ENCODE measurements at regions not wholly inside any gene's neighbourhood (a gene's known extent, or its start where the extent isn't known, plus 50 kb on each side); places are given as distances from the start of the nearest gene placed in this dataset.
"Not testable (repeated sequence)": the region's sequence is repeated elsewhere in the genome, so short reads cannot be mapped to it uniquely, and the experiment has no call there.

DNA sequence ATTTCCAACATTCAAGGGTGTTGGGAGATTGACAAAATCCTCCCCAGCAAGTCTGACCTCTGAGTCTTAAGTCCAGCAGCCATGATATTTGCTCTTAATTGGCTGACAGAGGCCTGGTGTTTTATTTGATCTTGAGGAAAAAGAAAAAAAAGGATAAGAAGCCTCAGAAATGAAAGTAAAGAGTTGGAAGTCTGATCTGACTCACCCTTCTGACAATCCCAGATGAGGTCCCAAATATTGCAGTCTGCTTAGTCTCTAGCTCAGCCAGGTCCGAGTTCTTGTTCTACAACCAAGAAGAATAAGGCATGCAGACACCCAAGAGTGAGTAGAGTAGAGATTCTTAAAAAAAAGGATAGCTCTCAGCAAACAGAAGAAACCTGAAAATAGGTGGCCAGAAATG is 632.5 kb upstream of the ST8SIA4 start:
- H3K27ac Mint-ChIP-seq = no peak overlapping the region
- no peaks in the 10 kb centered on the region for H3K9me3 Mint-ChIP-seq
- no peaks in the 10 kb centered on the region for H3K36me3 Mint-ChIP-seq (ENCODE audit: low read depth)
- DNase-seq (ENCODE audit: low spot score) = no peak
- no peaks in the 10 kb centered on the region for H3K27me3 Mint-ChIP-seq (ENCODE audit: insufficient read depth)
- H3K4me3 Mint-ChIP-seq = no peak overlapping the region
- intact Hi-C loops (cut with micrococcal nuclease) = no loop called here
- H3K4me1 Mint-ChIP-seq (ENCODE audit: low read depth) = no peaks in the 10 kb centered on the region

DNA sequence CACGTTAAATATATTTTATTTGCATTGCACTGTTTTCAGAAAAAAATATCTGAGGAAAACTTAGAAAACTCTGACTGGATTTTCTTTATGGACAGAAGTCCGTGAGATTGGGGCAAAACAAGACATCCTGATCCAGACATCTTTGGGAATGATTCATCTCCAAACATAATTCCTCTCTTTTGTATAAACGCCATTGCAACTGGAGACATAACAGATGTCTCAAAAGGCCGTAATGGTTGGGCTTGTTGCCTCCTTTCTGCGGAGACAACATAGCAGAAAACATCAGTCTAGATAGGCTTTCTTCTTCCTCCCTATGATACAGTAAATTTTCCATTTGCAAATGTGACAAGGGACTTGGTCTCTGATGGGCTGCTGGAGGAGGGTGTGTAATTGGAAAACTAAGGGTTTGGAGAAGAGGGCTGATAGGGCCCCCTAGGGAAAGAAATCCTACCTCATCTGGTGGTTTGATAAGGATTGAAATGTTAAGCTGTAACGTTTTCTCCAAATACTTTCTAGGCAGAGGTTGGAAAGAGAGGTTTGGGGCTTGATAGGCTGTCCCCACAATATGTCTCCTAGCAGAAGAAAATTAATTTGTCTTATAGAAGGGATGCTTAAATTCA is 631.5 kb upstream of the ST8SIA4 start:
- no peak overlapping the region for H3K27ac Mint-ChIP-seq
- no peaks in the 10 kb centered on the region for H3K4me1 Mint-ChIP-seq (ENCODE audit: low read depth)
- H3K36me3 Mint-ChIP-seq (ENCODE audit: low read depth) = no peaks in the 10 kb centered on the region
- H3K27me3 Mint-ChIP-seq (ENCODE audit: insufficient read depth) = no peaks in the 10 kb centered on the region
- DNase-seq (ENCODE audit: low spot score) = no peak
- intact Hi-C loops (cut with micrococcal nuclease) = no loop called here
- H3K4me3 Mint-ChIP-seq = no peak overlapping the region
- no peaks in the 10 kb centered on the region for H3K9me3 Mint-ChIP-seq

DNA sequence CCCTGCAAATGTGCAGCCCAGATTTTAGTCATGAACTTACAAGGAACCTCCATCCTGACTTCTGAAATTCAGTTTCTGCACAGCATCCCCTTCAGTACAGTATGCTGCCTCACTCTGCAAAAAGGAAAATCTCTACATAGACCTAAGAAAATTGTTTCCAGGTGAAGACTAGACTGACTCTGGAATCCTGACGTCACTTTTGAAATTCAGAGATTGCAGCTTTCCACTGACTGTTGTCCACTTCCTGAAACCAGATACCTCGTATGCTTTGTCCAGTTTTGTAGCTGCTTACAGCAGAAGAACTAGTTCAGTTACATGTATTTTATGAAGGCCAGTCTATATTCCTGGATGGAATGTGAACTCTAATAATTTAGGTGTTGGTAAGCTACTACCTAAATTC is 629.3 kb upstream of the ST8SIA4 start:
- H3K27ac Mint-ChIP-seq = no peak overlapping the region
- no peaks in the 10 kb centered on the region for H3K27me3 Mint-ChIP-seq (ENCODE audit: insufficient read depth)
- intact Hi-C loops (cut with micrococcal nuclease) = no loop called here
- DNase-seq (ENCODE audit: low spot score) = no peak
- H3K9me3 Mint-ChIP-seq = no peaks in the 10 kb centered on the region
- no peak overlapping the region for H3K4me3 Mint-ChIP-seq
- H3K4me1 Mint-ChIP-seq (ENCODE audit: low read depth) = no peaks in the 10 kb centered on the region
- no peaks in the 10 kb centered on the region for H3K36me3 Mint-ChIP-seq (ENCODE audit: low read depth)

DNA sequence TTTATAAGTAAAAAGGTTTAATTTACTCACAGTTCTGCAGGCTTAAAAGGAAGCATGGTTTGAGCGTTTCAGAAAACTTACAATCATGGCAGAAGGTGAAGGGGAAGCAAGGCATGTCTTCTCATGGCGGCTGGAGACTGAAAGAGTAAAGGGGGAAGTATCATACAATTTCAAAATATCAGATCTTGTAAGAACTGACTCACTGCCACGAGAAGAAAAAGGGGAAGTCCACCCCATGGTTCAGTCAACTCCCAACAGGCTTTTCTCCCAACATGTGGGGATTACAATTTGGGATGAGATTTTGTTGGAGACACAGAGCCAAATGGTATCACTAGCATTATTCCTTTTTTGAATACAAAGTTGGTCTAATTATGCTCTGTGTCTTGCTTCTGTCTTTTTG is 627.9 kb upstream of the ST8SIA4 start:
- H3K27me3 Mint-ChIP-seq (ENCODE audit: insufficient read depth) = no peaks in the 10 kb centered on the region
- H3K4me1 Mint-ChIP-seq (ENCODE audit: low read depth) = no peaks in the 10 kb centered on the region
- H3K27ac Mint-ChIP-seq = no peak overlapping the region
- no peak for DNase-seq (ENCODE audit: low spot score)
- H3K9me3 Mint-ChIP-seq = peaks cover 3% of the 10 kb centered on the region
- no peak overlapping the region for H3K4me3 Mint-ChIP-seq
- H3K36me3 Mint-ChIP-seq (ENCODE audit: low read depth) = no peaks in the 10 kb centered on the region
- intact Hi-C loops (cut with micrococcal nuclease) = no loop called here

DNA sequence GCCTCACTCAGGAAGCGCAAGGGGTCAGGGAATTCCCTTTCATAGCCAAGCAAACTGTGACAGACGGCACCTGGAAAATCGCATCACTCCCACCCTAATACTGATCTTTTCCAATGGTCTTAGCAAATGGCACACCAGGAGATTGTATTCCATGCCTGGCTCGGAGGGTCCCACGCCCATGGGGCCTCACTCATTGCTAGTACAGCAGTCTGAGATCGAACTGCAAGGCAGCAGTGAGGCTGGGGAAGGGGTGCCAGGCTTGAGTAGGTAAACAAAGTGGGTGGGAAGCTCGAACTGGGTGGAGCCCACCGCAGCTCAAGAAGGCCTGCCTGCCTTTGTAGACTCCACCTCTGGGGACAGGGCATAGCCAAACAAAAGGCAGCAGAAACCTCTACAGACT is 626.0 kb upstream of the ST8SIA4 start:
- H3K9me3 Mint-ChIP-seq; H3K4me3 Mint-ChIP-seq; intact Hi-C loops (cut with micrococcal nuclease); H3K4me1 Mint-ChIP-seq (ENCODE audit: low read depth); DNase-seq (ENCODE audit: low spot score); H3K36me3 Mint-ChIP-seq (ENCODE audit: low read depth); H3K27me3 Mint-ChIP-seq (ENCODE audit: insufficient read depth); H3K27ac Mint-ChIP-seq: not testable (repeated sequence)

DNA sequence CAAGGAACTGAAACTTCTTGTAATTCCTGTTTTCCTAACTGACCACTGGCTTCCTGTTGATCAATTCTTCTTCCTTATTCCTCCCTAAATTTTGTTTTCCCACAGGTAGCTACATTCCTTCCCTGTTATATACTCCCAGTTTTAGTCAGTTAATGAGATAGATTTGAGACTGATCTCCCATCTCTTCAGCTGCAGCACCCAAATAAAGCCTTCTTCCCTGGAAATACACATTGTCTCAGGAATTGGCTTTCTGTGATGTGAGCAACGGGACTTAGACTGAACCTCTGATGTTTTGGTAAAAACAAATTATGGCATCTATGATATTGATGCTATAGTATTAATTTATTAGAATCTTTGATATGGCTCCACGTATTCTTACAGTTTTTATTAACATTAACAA is 617.3 kb upstream of the ST8SIA4 start:
- no peaks in the 10 kb centered on the region for H3K4me1 Mint-ChIP-seq (ENCODE audit: low read depth)
- no peaks in the 10 kb centered on the region for H3K36me3 Mint-ChIP-seq (ENCODE audit: low read depth)
- peaks cover 4% of the 10 kb centered on the region for H3K9me3 Mint-ChIP-seq
- H3K27me3 Mint-ChIP-seq (ENCODE audit: insufficient read depth) = no peaks in the 10 kb centered on the region
- no peak for DNase-seq (ENCODE audit: low spot score)
- no peak overlapping the region for H3K4me3 Mint-ChIP-seq
- intact Hi-C loops (cut with micrococcal nuclease) = no loop called here
- H3K27ac Mint-ChIP-seq = no peak overlapping the region

DNA sequence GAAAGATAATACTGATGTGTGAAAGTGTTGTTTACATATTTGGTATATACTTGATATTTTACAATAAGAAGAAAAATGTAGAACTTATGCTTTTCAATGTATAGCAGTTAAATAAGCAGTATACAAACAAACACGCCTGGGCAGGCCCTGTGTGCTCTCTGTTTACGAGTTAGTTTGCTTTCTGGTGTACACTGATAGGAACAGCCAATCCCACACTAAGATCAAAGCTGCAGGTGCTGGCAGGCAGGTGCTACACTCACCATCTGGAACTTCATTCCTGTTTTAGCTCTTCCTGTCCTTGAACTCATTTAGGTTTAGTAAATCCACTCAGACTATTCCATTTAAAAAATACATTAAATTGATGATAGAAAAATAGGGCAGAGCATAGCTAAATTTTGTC is 614.7 kb upstream of the ST8SIA4 start:
- Mint-ChIP-seq H3K4me1 (ENCODE audit: low read depth) (no peaks in the 10 kb centered on the region), H3K4me3 (no peak overlapping the region), H3K27ac (no peak overlapping the region), H3K9me3 (peaks cover 4% of the 10 kb centered on the region), H3K27me3 (ENCODE audit: insufficient read depth) (no peaks in the 10 kb centered on the region), H3K36me3 (ENCODE audit: low read depth) (no peaks in the 10 kb centered on the region)
- intact Hi-C loops (cut with micrococcal nuclease) = no loop called here
- no peak for DNase-seq (ENCODE audit: low spot score)

DNA sequence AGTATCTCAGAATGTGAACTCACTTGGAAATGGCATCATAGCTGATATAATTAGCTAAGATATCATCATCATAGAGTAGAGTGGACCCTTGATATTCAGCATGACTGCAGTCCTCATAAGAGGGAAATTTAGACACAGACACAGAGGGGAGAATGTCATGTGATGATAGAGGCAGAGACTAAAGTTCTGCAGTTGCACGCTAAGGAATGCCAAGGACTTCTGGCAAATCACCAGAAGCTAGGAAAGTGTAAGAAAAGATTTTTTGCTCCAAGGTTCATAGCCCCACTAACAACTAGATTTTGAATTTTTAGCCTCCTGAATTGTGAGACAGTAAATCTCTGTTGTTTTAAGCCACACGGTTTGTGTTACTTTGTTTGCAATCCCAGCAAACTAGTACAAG is 612.6 kb upstream of the ST8SIA4 start:
- Mint-ChIP-seq H3K4me3 (no peak overlapping the region), H3K27ac (no peak overlapping the region), H3K27me3 (ENCODE audit: insufficient read depth) (no peaks in the 10 kb centered on the region), H3K4me1 (ENCODE audit: low read depth) (no peaks in the 10 kb centered on the region), H3K36me3 (ENCODE audit: low read depth) (no peaks in the 10 kb centered on the region), H3K9me3 (peaks cover 4% of the 10 kb centered on the region)
- DNase-seq (ENCODE audit: low spot score) = no peak
- intact Hi-C loops (cut with micrococcal nuclease) = no loop called here

DNA sequence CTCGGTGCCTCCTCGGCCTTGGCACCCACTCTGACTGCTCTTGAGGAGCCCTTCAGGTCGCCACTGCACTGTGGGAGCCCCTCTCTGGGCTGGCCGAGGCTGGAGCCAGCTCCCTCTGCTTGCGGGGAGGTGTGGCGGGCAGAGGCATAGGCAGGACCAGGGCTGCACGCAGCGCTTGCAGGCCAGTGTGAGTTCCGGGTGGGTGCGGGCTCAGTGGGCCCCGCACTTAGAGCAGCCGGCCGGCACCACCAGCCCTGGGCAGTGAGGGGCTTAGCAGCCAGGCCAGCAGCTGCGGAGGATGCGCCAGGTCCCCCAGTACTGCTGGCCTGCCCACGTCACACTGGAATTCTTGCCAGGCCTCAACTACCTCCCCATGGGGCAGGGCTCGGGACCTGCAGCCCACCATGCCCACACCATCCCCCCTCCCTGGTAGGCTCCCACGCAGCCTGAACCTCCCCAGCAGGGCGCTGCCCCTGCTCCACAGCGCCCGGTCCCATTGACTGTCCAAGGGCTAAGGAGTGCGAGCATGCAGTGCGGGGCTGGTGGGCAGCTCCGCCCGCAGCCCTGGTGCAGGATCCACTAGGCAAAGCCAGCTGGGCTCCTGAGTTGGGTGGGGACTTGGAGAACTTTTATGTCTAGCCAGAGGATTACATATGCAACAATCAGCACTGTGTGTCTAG is 602.9 kb upstream of the ST8SIA4 start:
- DNase-seq (ENCODE audit: low spot score) = no peak
- intact Hi-C loops (cut with micrococcal nuclease) = no loop called here
- H3K4me1 Mint-ChIP-seq (ENCODE audit: low read depth) = no peaks in the 10 kb centered on the region
- H3K27me3 Mint-ChIP-seq (ENCODE audit: insufficient read depth) = no peaks in the 10 kb centered on the region
- H3K27ac Mint-ChIP-seq = no peak overlapping the region
- H3K4me3 Mint-ChIP-seq = no peak overlapping the region
- H3K36me3 Mint-ChIP-seq (ENCODE audit: low read depth) = no peaks in the 10 kb centered on the region
- H3K9me3 Mint-ChIP-seq = peaks cover 19% of the 10 kb centered on the region

DNA sequence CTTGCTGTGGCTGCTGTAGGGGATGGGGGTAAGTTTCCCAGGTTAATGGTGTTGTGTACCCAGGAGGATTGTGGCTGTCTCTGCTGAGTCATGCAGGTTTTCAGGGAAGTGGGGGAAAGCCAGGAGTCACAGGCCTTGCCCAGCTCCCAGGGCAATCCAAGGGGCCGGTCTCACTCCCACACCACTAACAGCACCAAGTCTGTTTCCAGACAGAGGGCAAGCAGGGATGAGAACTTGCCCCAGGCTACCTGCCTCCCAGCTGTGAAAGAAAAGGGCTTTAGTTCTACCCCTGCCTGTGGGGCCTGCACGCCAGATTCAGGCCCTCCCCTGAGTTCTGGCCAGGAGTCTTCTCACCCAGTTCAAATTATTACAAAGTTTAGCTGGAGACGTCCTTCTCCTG is 579.8 kb upstream of the ST8SIA4 start:
- H3K4me3 Mint-ChIP-seq = no peak overlapping the region
- H3K27me3 Mint-ChIP-seq (ENCODE audit: insufficient read depth) = no peaks in the 10 kb centered on the region
- intact Hi-C loops (cut with micrococcal nuclease) = no loop called here
- no peak overlapping the region for H3K27ac Mint-ChIP-seq
- no peaks in the 10 kb centered on the region for H3K36me3 Mint-ChIP-seq (ENCODE audit: low read depth)
- DNase-seq (ENCODE audit: low spot score) = no peak
- H3K4me1 Mint-ChIP-seq (ENCODE audit: low read depth) = no peaks in the 10 kb centered on the region
- H3K9me3 Mint-ChIP-seq = no peaks in the 10 kb centered on the region

DNA sequence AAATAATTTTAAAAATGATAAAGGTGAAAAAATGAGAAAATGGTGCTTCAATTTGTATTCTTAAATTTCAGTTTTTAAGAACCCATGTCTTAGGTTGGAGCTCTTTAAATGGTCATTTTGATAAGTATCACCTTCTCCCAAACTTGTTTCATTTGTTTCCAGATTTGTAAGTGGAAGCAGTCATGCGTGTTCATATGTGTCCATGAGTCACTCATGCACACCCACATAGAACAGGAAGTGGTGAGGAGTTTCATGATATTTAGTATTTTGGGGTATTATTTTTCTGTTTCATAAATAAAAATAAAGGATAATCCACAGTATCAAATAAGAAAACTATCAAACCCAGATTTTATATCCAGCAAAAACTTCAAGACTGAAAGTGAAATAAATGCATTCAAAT is 570.4 kb upstream of the ST8SIA4 start:
- no peak overlapping the region for H3K27ac Mint-ChIP-seq
- H3K9me3 Mint-ChIP-seq = no peaks in the 10 kb centered on the region
- no peaks in the 10 kb centered on the region for H3K27me3 Mint-ChIP-seq (ENCODE audit: insufficient read depth)

DNA sequence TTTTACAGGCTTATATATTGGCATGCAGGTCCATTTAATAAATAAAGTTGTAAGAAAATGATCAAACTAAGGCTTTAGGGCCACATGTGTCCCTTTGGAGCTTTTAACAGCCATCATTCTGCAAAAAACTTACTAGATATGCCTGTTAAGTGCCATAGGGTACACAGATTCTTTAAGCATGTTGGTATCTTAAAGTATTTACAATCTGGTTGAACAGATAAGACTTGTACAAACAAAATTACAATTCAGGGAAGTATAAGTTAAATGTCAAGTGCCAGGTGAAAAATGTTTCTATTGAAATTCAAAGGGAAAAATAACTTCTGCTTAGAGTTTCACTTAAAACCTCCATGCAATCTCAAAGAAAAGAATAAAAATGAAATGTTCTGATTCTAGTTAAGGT is 558.4 kb upstream of the ST8SIA4 start:
- Mint-ChIP-seq H3K9me3 (no peaks in the 10 kb centered on the region), H3K4me3 (no peak overlapping the region), H3K27me3 (ENCODE audit: insufficient read depth) (no peaks in the 10 kb centered on the region), H3K36me3 (ENCODE audit: low read depth) (no peaks in the 10 kb centered on the region), H3K27ac (no peak overlapping the region), H3K4me1 (ENCODE audit: low read depth) (no peaks in the 10 kb centered on the region)
- intact Hi-C loops (cut with micrococcal nuclease) = no loop called here
- DNase-seq (ENCODE audit: low spot score) = no peak

More for the DNA sequence above, 570.4 kb upstream of the ST8SIA4 start:
- no peak for DNase-seq (ENCODE audit: low spot score)
- H3K4me3 Mint-ChIP-seq = no peak overlapping the region
- no peaks in the 10 kb centered on the region for H3K36me3 Mint-ChIP-seq (ENCODE audit: low read depth)
- H3K4me1 Mint-ChIP-seq (ENCODE audit: low read depth) = no peaks in the 10 kb centered on the region
- intact Hi-C loops (cut with micrococcal nuclease) = no loop called here

DNA sequence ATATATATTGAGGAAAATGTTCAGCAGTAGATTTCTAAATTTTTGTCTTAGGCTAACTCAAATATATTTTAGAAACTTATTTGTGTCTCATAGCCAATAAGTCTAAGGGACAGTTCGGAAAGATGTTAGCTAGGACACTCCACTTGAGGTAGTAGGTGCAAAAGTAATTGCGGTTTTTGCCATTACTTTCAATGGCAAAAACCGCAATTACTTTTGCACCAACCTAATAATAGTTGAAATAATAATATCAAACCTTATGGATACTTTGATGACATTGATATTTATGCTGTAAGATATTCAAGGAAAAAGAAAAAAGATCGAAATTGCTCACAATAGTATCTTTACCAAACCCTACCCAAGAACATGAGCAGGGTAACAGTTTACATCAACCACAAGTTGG is 555.5 kb upstream of the ST8SIA4 start:
- DNase-seq (ENCODE audit: low spot score) = no peak
- Mint-ChIP-seq H3K36me3 (ENCODE audit: low read depth) (no peaks in the 10 kb centered on the region), H3K4me3 (no peak overlapping the region), H3K27me3 (ENCODE audit: insufficient read depth) (no peaks in the 10 kb centered on the region), H3K27ac (no peak overlapping the region), H3K9me3 (no peaks in the 10 kb centered on the region), H3K4me1 (ENCODE audit: low read depth) (no peaks in the 10 kb centered on the region)
- intact Hi-C loops (cut with micrococcal nuclease) = no loop called here

DNA sequence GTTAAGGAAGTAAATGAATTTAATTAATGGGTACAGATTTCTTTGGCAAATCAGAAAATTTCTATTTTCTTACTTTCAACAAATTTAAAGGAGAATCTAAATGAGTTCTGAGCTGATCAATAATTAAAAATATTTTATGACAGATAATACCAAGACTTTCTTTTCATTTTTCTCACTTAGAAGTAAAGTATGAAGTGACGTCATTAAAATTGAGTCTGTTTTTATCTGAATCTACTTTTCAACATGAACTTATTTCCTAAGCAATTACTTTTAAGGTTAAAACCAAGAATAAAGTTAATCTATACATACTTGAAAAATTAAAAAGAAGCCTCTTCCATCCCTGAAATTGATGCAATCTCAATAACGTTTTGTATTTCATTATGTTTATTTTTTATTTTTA is 552.8 kb upstream of the ST8SIA4 start:
- Mint-ChIP-seq H3K4me1 (ENCODE audit: low read depth) (no peaks in the 10 kb centered on the region), H3K27me3 (ENCODE audit: insufficient read depth) (no peaks in the 10 kb centered on the region), H3K4me3 (no peak overlapping the region), H3K36me3 (ENCODE audit: low read depth) (no peaks in the 10 kb centered on the region), H3K27ac (no peak overlapping the region), H3K9me3 (no peaks in the 10 kb centered on the region)
- intact Hi-C loops (cut with micrococcal nuclease) = no loop called here
- DNase-seq (ENCODE audit: low spot score) = no peak
